ENCODE measurements at regions not wholly inside any gene's neighbourhood (a gene's known extent, or its start where the extent isn't known, plus 50 kb on each side); places are given as distances from the start of the nearest gene placed in this dataset.
A peak's percentile ranks its signal among the peaks of the same experiment; 100 is the strongest.
"Not testable (repeated sequence)": the region's sequence is repeated elsewhere in the genome, so short reads cannot be mapped to it uniquely, and the experiment has no call there.

GRCh38 chr11:45403521-45403920 is 117.4 kb upstream of the SYT13 start:
- not testable (repeated sequence) for DNase-seq

GRCh38 chr11:45402049-45402630 is 116.0 kb upstream of the SYT13 start:
- DNase-seq = no peak

DNA sequence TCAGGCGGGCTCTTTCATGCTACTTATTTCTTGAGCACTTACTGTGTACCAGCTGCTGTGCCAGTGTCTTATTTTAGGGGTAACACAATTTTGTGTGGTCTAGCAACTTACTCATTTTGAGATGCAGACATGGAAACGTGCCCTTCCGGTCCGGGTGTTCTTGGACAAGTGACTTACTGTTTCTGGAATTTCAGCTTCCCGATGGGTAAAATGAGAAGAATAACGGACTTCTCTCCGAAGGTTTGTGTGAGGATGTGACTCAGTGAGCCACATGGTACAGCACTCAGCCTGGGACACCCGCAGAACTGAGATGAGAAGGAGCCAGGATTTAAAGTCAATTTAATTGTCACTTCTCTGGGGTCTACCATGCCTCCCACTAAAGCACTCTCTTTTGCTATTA is 114.5 kb upstream of the SYT13 start:
- no peak for DNase-seq

GRCh38 chr11:45399166-45399565 is 113.0 kb upstream of the SYT13 start:
- DNase-seq = no peak

DNA sequence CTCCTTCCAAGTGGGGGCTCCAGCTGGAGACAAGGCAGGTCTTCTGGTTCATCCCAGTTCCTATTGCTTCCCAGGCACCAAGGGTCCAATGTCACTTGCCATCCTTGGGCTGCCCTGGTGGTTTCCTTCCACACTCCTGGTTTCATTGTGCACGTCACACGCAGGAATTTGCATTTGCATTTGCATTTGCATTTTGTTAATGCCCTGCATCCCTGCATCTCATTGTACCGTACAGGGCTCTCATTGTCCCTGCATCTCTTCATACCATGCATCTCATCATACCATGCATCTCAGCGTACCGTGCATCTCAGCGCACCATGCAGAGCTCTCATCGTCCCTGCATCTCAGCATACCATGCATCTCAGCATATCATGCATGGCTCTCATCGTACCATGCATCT is 112.2 kb upstream of the SYT13 start:
- DNase-seq = no peak

GRCh38 chr11:45396394-45396793 is 110.3 kb upstream of the SYT13 start:
- DNase-seq = no peak

GRCh38 chr11:45395947-45396346 is 109.8 kb upstream of the SYT13 start:
- DNase-seq = no peak

DNA sequence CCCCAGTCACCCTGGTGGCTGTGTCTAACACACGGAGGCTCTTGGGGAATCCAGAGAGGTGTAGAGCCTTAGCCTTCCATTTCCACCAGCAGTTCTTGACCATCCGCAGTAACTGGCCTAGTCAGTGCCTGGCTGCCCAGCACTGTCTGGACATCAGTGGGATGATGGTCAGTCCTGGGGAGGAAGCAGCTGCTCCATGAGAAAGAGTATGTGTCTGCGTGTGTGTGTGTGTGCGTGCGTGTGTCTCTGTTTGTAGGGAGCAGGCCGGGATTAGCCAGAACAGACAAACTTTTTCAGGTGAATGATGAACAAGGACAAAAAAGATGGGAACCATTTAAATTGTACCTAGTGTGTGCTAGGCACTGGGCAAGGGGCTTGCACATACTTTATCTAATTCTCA is 109.3 kb upstream of the SYT13 start:
- no peak for DNase-seq

GRCh38 chr11:45394294-45395085 is 108.3 kb upstream of the SYT13 start:
- no peak for DNase-seq

- no peak for DNase-seq
Measured at GRCh38 chr11:45393826-45394225, 107.7 kb upstream of the SYT13 start.

GRCh38 chr11:45393334-45393733 is 107.2 kb upstream of the SYT13 start:
- DNase-seq = no peak

DNA sequence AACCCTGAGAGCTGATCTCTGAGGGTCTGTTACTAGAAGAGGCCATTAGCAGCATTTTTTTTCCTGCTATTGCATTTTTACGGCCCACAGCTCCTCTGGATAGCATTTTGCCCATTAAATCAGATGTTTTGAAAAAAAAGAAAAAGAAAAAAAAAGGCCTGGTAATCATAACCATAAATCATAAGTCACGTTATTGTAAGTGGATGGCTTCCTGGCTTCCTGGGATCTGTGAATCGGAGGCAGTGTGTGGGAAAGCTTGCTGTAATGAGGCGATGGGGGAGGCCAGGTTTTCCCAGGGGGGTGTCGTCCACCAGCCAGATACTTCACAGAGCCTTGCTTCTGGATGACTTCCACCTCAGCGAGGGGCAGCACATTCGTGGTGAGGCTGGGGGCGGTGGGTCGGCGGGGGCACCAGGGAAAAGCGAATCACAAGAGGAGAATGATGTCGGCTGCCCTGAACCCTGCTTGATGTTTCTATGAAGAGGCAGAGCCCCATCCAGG is 106.5 kb upstream of the SYT13 start:
- DNase-seq = no peak

- no peak for DNase-seq
Measured at GRCh38 chr11:45392154-45392553, 106.0 kb upstream of the SYT13 start.

DNA sequence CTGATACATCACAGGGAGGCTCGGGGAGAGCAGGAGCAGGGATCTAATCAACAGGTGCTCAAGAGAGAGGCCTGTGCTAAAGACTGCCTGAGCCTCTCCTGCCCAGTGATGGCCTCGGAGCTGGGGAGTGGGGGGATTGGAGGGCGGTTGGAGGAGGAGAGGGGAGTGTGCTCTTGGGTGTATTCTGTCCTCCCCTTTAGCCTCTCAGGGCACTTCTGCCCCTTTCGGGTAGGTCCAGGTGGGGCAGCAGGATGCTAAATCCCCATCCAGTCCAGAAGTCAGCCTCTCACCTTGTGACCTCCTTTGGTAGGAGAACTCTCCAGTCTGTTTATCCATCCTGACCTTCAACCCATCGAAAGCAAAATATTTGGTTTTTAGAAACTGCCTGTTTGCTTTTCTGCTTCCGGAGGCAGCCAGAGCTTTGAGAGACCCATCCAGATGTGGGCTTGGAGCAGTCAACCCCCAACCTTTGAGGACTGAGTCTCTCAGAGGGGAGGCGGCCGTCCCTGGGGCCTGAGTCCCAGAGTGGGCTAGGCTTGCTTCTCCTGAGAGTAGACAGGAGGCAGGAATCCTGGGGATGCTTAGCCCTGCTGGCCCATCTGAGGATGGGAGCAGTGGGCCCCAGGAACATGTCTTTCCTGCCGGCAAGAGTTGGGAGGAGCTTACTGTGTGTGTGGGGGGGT is 105.2 kb upstream of the SYT13 start:
- no peak for DNase-seq

DNA sequence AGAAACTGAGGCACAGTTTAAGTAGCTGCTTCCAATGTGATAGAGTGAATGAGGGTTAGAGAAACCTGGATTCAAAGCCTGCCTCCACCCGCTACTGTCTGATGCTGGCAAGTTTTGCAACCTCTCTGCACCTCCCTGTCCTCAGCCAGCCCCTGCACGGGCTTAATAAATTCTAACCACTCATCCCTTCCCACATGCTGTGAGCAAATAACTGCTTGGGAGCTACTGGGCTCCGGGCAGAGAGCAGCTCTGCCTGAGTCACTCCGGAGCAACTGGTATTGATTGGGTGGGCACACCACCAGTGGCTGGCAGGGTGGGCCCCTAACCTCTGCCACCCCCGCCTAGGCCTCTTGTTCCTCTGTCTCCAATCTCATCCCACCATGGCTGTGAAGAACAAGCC is 104.3 kb upstream of the SYT13 start:
- peak; percentile 85 for DNase-seq

GRCh38 chr11:45388472-45388871 is 102.3 kb upstream of the SYT13 start:
- no peak for DNase-seq

- DNase-seq = not testable (repeated sequence)
Measured at GRCh38 chr11:45387885-45388284, 101.7 kb upstream of the SYT13 start.

DNA sequence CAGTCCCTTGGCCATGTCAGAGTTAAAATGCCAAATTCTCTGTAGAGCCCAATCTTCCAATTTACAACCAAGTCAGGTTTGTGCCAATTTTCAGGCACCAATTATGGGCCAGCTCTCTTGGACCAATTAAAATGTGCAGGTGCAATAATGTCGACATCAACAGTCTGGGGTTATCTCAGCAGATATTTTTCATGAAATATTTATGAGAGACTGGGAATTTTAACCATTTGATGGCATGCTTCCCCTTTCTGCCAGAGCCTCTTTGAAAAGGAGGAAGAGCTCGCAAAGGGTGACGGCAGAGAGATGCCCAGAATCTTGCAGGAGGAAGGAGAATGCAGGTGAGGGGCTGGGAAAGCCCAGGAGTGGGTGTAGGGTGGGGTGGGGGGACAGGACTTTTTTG is 100.8 kb upstream of the SYT13 start:
- no peak for DNase-seq

DNA sequence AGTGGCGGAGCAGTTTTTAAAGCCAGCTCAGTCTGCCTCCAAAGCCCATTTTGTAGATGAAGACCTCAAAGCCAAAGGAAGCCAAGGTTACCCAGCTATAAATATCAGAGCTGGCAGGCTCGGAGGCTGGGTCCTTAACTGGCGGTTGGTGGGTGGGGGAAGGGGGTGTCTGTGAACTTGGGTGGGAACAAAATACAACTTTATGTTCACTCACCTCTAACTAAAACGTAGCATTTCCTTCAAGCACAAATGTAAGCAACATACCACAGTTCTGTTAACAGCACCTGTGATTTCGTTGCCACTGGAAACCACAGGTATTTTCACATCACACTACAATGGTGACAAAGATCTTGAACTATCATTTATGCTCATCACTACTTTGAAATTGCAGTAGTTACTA is 99.7 kb upstream of the SYT13 start:
- DNase-seq = no peak

GRCh38 chr11:45385423-45385822 is 99.3 kb upstream of the SYT13 start:
- DNase-seq = no peak

DNA sequence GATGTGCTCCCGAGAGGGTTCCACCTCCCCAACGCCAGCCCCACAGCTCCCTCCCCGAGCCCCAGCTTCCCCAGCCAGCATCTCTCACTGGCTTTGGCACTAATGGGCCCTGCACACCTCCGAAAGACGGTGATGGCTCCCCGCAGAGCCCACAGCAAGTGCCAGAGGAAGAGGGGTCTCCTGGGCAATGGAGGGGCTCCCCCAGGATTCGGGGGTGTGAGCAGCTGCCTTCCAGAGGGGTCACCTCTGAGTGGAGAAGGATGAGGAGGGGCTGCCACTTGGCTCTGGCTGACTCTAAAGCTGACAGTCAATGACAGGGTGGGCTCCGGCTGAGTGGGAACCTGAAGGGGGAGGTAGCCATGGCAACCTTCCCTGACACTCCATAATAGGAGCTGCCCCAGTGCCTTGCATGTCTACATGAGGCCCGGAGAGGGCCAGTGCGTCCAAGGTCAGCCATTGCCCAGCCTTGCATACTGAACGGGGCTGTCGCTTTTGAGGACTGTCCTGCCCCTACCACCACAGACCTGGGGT is 98.6 kb upstream of the SYT13 start:
- no peak for DNase-seq

DNA sequence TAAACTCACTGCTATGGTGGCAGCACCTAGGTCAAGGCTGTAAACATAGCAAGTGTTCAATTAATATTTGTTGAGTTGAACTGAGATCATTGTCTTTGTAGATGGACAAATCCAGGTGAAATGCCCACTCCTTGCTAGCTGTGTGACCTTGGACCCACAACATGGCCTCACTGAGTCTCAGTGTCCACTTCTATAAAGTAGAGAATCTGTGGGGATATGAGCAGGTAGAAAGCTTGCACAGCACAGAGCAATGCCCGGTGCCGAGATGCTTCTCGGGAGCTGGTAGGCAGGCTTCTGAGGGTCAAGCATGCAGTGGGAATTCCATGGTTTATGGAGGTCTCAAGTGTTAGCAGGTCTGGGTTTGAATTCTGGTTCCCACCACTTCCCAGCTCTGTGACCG is 97.9 kb upstream of the SYT13 start:
- DNase-seq = no peak

DNA sequence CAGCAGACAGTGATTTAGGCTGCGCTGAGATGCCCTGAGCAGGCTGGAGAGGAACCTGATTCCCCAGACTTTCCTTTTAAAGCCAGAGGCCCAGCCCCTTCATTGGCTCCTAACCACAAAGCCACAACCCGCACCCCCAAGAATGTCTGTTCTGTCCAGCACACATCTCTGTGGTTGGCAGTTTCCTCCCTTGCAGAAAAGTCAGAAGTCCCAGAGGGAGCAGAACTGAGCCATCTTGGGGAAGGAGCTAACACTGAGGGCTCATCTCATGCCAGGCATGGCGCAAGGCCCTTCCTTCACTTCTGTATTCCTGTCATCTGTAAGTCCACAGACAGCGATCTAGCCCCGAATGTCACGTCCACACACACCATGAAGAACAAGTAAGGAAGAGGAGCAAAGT is 97.1 kb upstream of the SYT13 start:
- DNase-seq = no peak

Data from NCI-H345 (cell line).